Endothelial cell of umbilical vein (primary cell): ENCODE measurements at regions not wholly inside any gene's neighbourhood (a gene's known extent, or its start where the extent isn't known, plus 50 kb on each side); places are given as distances from the start of the nearest gene placed in this dataset.

Source experiments
- BruUV-seq: library from RNA; stranded (reverse); fragments of 400-500 nt; replicated peaks from 2 replicates; lab custom pipeline; 2021; lab: Mats Ljungman, UMichigan
- CTCF ChIA-PET: fragments of 300-600, 350-600 bp; sonication (Branson Sonifier 250); formaldehyde crosslinking; loops from one replicate; lab custom pipeline; 2021; ENCODE audit warnings: antibody characterized with exemption, inconsistent platforms; lab: Charles Lee
- POLR2A ChIA-PET: fragments of 300-600, 350-600 bp; sonication (Branson Sonifier 250); formaldehyde crosslinking; loops from one replicate; lab custom pipeline; 2021; ENCODE audit warnings: antibody characterized with exemption, inconsistent platforms; lab: Charles Lee
- DNase-seq: peaks from one replicate; pipeline ENCODE4 v3.0.0-alpha.2; 2011; ENCODE audit warnings: low read depth, low spot score
- FAIRE-seq: peaks from 2 replicates; lab custom pipeline; 2011; peaks lifted over from hg19 to GRCh38; lab: Jason Lieb, UNC
- H2AFZ ChIP-seq: 2 replicates; pipeline ENCODE4 v1.6.0; 2012; ENCODE audit warnings: low read depth, low read length, control low read depth, inconsistent platforms
- H3K27ac ChIP-seq: 2 replicates; pipeline ENCODE4 v1.5.1; 2011; ENCODE audit warnings: low read depth, mild to moderate bottlenecking, control low read depth, low read length, moderate library complexity; ENCODE audit not compliant: insufficient read depth
- H3K27me3 ChIP-seq, 2 experiments: 2 replicates each; pipeline versions ENCODE4 v1.6.0 to v1.6.1; 2011; ENCODE audit warnings: low read length in 2 of 2, mixed read lengths in 1 of 2; ENCODE audit not compliant: control insufficient read depth in 2 of 2, insufficient read depth in 2 of 2
- H3K36me3 ChIP-seq, 2 experiments: 2 replicates in 1 of 2; 3 replicates in 1 of 2; pipeline ENCODE4 v1.5.1; 2011; ENCODE audit warnings: low read length in 2 of 2, mild to moderate bottlenecking in 1 of 2, moderate library complexity in 1 of 2; ENCODE audit not compliant: control insufficient read depth in 2 of 2, insufficient read depth in 2 of 2; ENCODE audit errors: extremely low read depth in 1 of 2
- H3K4me1 ChIP-seq: 3 replicates; pipeline ENCODE4 v1.5.1; 2011; ENCODE audit warnings: mild to moderate bottlenecking, low read length; ENCODE audit not compliant: control insufficient read depth, insufficient read depth; ENCODE audit errors: extremely low read depth
- H3K4me2 ChIP-seq: 2 replicates; pipeline ENCODE4 v1.6.1; 2011; ENCODE audit warnings: low read length, control low read depth, mixed read lengths; ENCODE audit not compliant: insufficient read depth
- H3K4me3 ChIP-seq, 3 experiments: fragments of 200-600 bp in 1 of 3; sonication (generic), shearing (Covaris generic) in 1 of 3; replicated peaks in 1 of 3; 2 replicates each; pipeline ENCODE4 v1.5.1; 2011 to 2016; ENCODE audit warnings: control low read depth in 3 of 3, low read length in 3 of 3, mild to moderate bottlenecking in 2 of 3, inconsistent platforms in 1 of 3, low read depth in 1 of 3, moderate library complexity in 1 of 3; ENCODE audit not compliant: insufficient read depth in 1 of 3
- H3K79me2 ChIP-seq: 2 replicates; pipeline ENCODE4 v1.6.0; 2012; ENCODE audit warnings: low read length, inconsistent platforms; ENCODE audit not compliant: control insufficient read depth, insufficient read depth
- H3K9ac ChIP-seq: replicated peaks from 2 replicates; pipeline ENCODE3; 2011; ENCODE audit warnings: low read length, control low read depth; ENCODE audit not compliant: insufficient read depth; ENCODE audit errors: extremely low read depth
- H3K9me1 ChIP-seq: replicated peaks from 3 replicates; pipeline ENCODE4 v1.6.0; 2011; ENCODE audit warnings: mild to moderate bottlenecking, low read length; ENCODE audit not compliant: control insufficient read depth, insufficient read depth; ENCODE audit errors: extremely low read depth
- H3K9me3 ChIP-seq: replicated peaks from 2 replicates; pipeline ENCODE4 v1.5.1; 2012; ENCODE audit warnings: low read length, inconsistent platforms; ENCODE audit not compliant: control insufficient read depth, insufficient read depth
- H4K20me1 ChIP-seq: replicated peaks from 2 replicates; pipeline ENCODE3; 2011; ENCODE audit warnings: mild to moderate bottlenecking, low read length; ENCODE audit not compliant: control insufficient read depth, insufficient read depth; ENCODE audit errors: extremely low read depth
- CTCF ChIP-seq, 2 donors: IDR thresholded peaks; 1 replicate in 1 of 2; 2 replicates in 1 of 2; pipeline ENCODE4 v1.5.1; 2011; ENCODE audit warnings: low read length in 2 of 2, mild to moderate bottlenecking in 2 of 2, moderate library complexity in 2 of 2, control low read depth in 1 of 2, inconsistent platforms in 1 of 2, low read depth in 1 of 2; ENCODE audit not compliant: insufficient read depth in 1 of 2; ENCODE audit errors: extremely low read depth in 1 of 2
- EZH2 ChIP-seq: IDR thresholded peaks from 2 replicates; pipeline ENCODE4 v1.6.1; 2012; ENCODE audit warnings: borderline replicate concordance, low read depth, mild to moderate bottlenecking, moderate library complexity, low read length, inconsistent platforms; ENCODE audit not compliant: severe bottlenecking
- FOS ChIP-seq: IDR thresholded peaks from 2 replicates; pipeline ENCODE4 v1.6.1; 2011; ENCODE audit warnings: mild to moderate bottlenecking, low read length, moderate library complexity, borderline replicate concordance; ENCODE audit not compliant: insufficient read depth
- GATA2 ChIP-seq: IDR thresholded peaks from 2 replicates; pipeline ENCODE4 v1.7.0; 2011; ENCODE audit warnings: low read depth, mild to moderate bottlenecking, moderate library complexity, mixed read lengths, low read length; ENCODE audit not compliant: insufficient read length, insufficient read depth
- JUN ChIP-seq: IDR thresholded peaks from 2 replicates; pipeline ENCODE4 v1.6.1; 2011; ENCODE audit warnings: borderline replicate concordance, low read depth; ENCODE audit not compliant: insufficient read length, insufficient read depth
- MAX ChIP-seq: IDR thresholded peaks from 2 replicates; pipeline ENCODE4 v1.6.1; 2011; ENCODE audit not compliant: insufficient read depth, insufficient read length
- MYC ChIP-seq: IDR thresholded peaks from one replicate; pipeline ENCODE4 v1.6.1; 2011; ENCODE audit warnings: mild to moderate bottlenecking, low read depth, low read length
- POLR2A ChIP-seq: IDR thresholded peaks from 2 replicates; pipeline ENCODE4 v1.6.1; 2012; ENCODE audit warnings: low read depth, mild to moderate bottlenecking, control low read depth, low read length
- POLR2AphosphoS5 ChIP-seq: IDR thresholded peaks from 2 replicates; pipeline ENCODE4 v1.6.1; 2012; ENCODE audit warnings: low read depth, mild to moderate bottlenecking, control low read depth, low read length, moderate library complexity; ENCODE audit not compliant: insufficient read depth
- dilution Hi-C: fragments of 300-500 bp; cut with MboI; formaldehyde crosslinking; loops from one replicate; pipeline ENCODE4 v1.15.0; 2019; ENCODE audit warnings: low sequenced_read_pairs; ENCODE audit not compliant: extremely low pct_ligation_motif_present
- intact Hi-C: fragments of 100-400 bp; cut with micrococcal nuclease; formaldehyde crosslinking; loops from one replicate; pipeline ENCODE4 v1.10.0; 2022

- Histone ChIP-seq H3K36me3 (no peaks in the 10 kb centered on the region), H4K20me1 (no peaks in the 10 kb centered on the region), H3K79me2 (no peaks in the 10 kb centered on the region), H3K4me1 (no peaks in the 10 kb centered on the region), H3K27ac (no peak overlapping the region), H3K4me3 (no peak overlapping the region), H3K9me1 (no peaks in the 10 kb centered on the region), H3K27me3 (no peaks in the 10 kb centered on the region), H3K9ac (no peak overlapping the region), H3K4me2 (no peak overlapping the region), H3K9me3 (no peaks in the 10 kb centered on the region), H2AFZ (no peak overlapping the region)
- no peak for TF ChIP-seq FOS
- TF ChIP-seq JUN, result no peak
- TF ChIP-seq GATA2, result no peak
- TF ChIP-seq CTCF (IDR thresholded peaks at IDR 0.05; ENCODE audit: extremely low read depth in 1 of 2, insufficient read depth in 1 of 2, low read depth in 1 of 2, low read length in 2 of 2), result no peak
- TF ChIP-seq MYC, result no peak
- no peak for TF ChIP-seq MAX
- TF ChIP-seq EZH2, result no peak
- no peak for TF ChIP-seq POLR2AphosphoS5
- no peak for TF ChIP-seq POLR2A
- intact Hi-C loops, result no loop called here
- CTCF ChIA-PET, result interaction anchor here (1.5 kb wide), 1 partner anchor 13 kb away, joined by 3 read pairs; no protein-coding TSS in a partner anchor
- BruUV-seq, result no TSS peak
- POLR2A ChIA-PET, result no interaction called here
- no peak for DNase-seq
- no peak for FAIRE-seq
- dilution Hi-C loops, result no loop called here
These were observed 176.0 kb downstream of the SEC16B start for GRCh38 chr1:177793900-177794299.
